Head of caudate nucleus (tissue), 42 donors: ENCODE measurements at regions not wholly inside any gene's neighbourhood (a gene's known extent, or its start where the extent isn't known, plus 50 kb on each side); places are given as distances from the start of the nearest gene placed in this dataset.
"Not testable (repeated sequence)": the region's sequence is repeated elsewhere in the genome, so short reads cannot be mapped to it uniquely, and the experiment has no call there.

Experiments
- DNase-seq, 42 donors: peaks; one replicate each; pipeline versions ENCODE4 v3.0.0 to v3.0.0-alpha.2; 2020 to 2021; ENCODE audit warnings: mixed read lengths in 7 of 42
- intact Hi-C: fragments of 100-400 bp; cut with DNase I; formaldehyde crosslinking; loops from one replicate; pipeline ENCODE4 v1.15.0; 2022

GRCh38 chr3:193910310-193910709 lies 225.6 kb upstream of the HES1 start:
- DNase-seq: no peak
- intact Hi-C loops: no loop called here

- no peak for DNase-seq
- intact Hi-C loops: no loop called here
These were observed 224.8 kb upstream of the HES1 start for GRCh38 chr3:193910886-193911738.

GRCh38 chr3:193911784-193912340 lies 224.1 kb upstream of the HES1 start:
- DNase-seq: no peak
- intact Hi-C loops: no loop called here

- intact Hi-C loops: no loop called here
- DNase-seq: no peak
These were observed 223.2 kb upstream of the HES1 start for GRCh38 chr3:193912621-193913178.

GRCh38 chr3:193914602-193915001 lies 221.3 kb upstream of the HES1 start:
- no peak for DNase-seq
- intact Hi-C loops: no loop called here

GRCh38 chr3:193915099-193915498 lies 220.8 kb upstream of the HES1 start:
- intact Hi-C loops: no loop called here
- no peak for DNase-seq

GRCh38 chr3:193915613-193916012 lies 220.3 kb upstream of the HES1 start:
- no peak for DNase-seq
- intact Hi-C loops: no loop called here

- no peak for DNase-seq
- intact Hi-C loops: no loop called here
These were observed 218.8 kb upstream of the HES1 start for GRCh38 chr3:193917158-193917557.

- DNase-seq: no peak
- intact Hi-C loops: no loop called here
These were observed 214.5 kb upstream of the HES1 start for GRCh38 chr3:193921465-193921864.

GRCh38 chr3:193922034-193922774 lies 213.7 kb upstream of the HES1 start:
- intact Hi-C loops: no loop called here
- DNase-seq: no peak

- DNase-seq: not testable (repeated sequence)
These were observed 212.0 kb upstream of the HES1 start for GRCh38 chr3:193923958-193924357.

GRCh38 chr3:193926071-193926470 lies 209.9 kb upstream of the HES1 start:
- peak in 2 of 42 donors; percentile 12 to 23 for DNase-seq

More at GRCh38 chr3:193923958-193924357, 212.0 kb upstream of the HES1 start:
- intact Hi-C loops: not testable (repeated sequence)

GRCh38 chr3:193927413-193928206 lies 208.3 kb upstream of the HES1 start:
- DNase-seq, intact Hi-C loops: not testable (repeated sequence)

More at GRCh38 chr3:193926071-193926470, 209.9 kb upstream of the HES1 start:
- intact Hi-C loops: not testable (repeated sequence)

GRCh38 chr3:193928354-193929209 lies 207.4 kb upstream of the HES1 start:
- intact Hi-C loops: no loop called here

GRCh38 chr3:193929373-193929772 lies 206.6 kb upstream of the HES1 start:
- intact Hi-C loops: no loop called here
- no peak for DNase-seq

More at GRCh38 chr3:193928354-193929209, 207.4 kb upstream of the HES1 start:
- DNase-seq: peak in 28 of 42 donors; percentile 3 to 76 (median 33)

- peak in 1 of 42 donors; percentile 18 for DNase-seq
- intact Hi-C loops: no loop called here
These were observed 205.9 kb upstream of the HES1 start for GRCh38 chr3:193929921-193930646.

GRCh38 chr3:193932136-193932535 lies 203.8 kb upstream of the HES1 start:
- DNase-seq: peak in 1 of 42 donors; percentile 0
- intact Hi-C loops: no loop called here
